ENCODE measurements at regions not wholly inside any gene's neighbourhood (a gene's known extent, or its start where the extent isn't known, plus 50 kb on each side); places are given as distances from the start of the nearest gene placed in this dataset.

DNA sequence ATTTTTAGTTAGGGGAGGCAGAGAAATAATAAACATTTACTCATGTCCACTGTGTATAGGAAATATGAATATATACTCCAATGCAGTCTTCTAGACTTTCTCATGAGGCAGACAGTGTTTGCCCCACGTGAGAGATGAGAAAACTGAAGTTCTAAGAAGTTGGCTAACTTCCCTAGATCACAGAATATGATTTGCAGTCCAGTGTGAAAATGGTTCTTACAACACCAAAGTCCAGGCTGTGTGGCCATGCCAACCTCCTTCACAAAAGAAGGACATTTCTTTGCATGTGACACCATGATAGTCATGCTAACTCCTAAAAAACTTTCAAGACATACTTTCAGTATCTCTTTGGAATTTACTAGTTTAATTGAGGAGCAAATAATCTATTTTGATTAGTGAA, 143.7 kb downstream of the IRS1 start:
- TF ChIP-seq, protein P1, sequence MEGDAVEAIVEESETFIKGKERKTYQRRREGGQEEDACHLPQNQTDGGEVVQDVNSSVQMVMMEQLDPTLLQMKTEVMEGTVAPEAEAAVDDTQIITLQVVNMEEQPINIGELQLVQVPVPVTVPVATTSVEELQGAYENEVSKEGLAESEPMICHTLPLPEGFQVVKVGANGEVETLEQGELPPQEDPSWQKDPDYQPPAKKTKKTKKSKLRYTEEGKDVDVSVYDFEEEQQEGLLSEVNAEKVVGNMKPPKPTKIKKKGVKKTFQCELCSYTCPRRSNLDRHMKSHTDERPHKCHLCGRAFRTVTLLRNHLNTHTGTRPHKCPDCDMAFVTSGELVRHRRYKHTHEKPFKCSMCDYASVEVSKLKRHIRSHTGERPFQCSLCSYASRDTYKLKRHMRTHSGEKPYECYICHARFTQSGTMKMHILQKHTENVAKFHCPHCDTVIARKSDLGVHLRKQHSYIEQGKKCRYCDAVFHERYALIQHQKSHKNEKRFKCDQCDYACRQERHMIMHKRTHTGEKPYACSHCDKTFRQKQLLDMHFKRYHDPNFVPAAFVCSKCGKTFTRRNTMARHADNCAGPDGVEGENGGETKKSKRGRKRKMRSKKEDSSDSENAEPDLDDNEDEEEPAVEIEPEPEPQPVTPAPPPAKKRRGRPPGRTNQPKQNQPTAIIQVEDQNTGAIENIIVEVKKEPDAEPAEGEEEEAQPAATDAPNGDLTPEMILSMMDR (conservative IDR thresholded peaks at IDR 0.05): no peak
- no peak overlapping the region for H3K27ac ChIP-seq

DNA sequence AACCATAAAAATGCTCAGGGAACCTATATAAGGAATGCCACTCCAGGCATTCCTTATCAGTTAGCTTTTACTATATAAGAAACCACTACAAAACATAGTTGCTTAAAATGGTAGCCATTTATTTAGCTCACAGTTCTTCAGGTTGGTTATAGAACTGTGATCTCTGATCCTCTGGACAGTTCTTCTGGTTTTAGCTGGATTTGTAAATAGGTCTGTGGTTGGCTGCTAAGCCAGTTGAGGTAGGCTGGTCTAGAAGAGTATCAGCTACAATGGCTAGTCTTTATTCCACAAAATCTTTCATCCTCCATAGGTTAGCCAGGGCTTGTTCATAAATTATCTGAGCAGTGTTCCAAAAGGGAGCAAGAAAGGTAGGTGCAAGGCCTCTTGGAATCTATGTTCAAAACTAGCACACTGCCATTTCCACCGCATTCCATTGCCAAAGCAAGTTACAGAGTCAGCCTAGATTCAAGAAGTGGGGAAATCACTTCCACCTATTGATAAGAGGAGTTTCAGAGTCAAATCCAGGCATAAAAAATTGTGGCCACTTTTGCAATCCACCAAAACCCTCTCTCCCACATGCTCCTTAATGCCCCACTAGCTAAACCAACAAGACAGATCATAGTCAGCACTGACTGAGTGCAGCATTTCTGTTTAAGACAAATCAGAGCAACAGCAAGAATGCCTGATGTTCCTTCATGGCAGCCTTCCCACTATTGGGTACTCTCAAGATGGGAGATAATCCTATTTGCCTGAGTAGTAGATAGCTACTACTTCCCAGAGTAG, 146.4 kb downstream of the IRS1 start:
- TF ChIP-seq, protein P1 (conservative IDR thresholded peaks at IDR 0.05): no peak
- no peak overlapping the region for H3K27ac ChIP-seq

DNA sequence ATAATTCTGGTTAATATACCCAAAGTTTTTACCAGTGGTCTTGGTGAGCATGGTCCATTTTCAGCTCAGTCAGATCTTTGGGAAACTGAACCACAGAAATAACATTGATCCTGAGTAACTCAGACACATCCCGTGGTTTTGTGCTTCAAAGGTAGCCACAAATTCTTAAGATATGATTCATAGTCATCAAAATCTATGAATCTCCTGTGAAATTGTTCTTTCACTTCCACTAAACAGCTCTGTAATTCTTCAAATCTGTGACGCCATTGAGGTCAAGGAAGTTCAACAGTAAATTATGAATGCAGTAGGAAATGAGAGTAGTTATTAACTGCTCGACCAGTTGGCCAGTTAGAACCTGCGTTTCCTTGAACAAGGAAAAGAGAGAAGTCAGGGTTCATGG, 147.3 kb downstream of the IRS1 start:
- TF ChIP-seq, protein P1 (conservative IDR thresholded peaks at IDR 0.05): no peak
- no peak overlapping the region for H3K27ac ChIP-seq

DNA sequence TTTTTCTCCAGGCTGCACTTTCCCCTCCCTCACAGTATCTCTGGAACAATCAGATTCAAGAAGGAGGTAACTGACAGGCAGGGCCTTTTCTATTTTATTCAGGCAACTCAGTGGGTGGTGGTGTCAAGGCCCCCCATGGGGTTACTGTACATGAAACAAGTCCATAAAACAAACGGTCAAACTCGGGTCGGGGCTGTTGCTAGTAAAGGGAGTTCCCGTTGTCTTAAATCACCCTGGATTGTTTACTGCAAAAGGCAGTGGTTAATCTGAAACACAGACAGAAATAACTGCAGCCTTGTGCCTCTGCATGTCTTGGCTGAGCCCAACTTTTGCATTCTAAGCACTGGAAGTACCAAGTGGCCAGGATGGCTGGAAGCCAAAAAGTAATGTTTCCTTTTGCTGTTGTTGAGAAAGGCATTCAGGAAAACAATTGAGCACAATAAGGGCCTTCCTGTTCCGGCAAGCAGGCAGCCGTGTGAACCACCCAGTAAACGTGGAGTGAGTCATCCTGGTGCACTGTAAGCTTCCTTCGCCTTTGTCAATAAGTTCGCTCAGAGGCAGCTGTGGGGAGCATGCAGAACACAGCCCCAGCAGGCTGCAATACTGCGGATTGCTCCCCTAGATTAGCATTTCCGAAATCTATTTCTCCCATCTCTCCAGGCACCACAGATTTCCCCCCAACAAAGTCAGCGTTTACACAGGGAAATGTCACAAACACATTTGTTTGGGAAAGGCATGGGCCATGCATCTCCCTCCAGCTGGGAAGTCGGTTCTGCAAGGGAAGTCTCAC, 149.6 kb downstream of the IRS1 start:
- TF ChIP-seq, protein P1 (conservative IDR thresholded peaks at IDR 0.05): no peak
- H3K27ac ChIP-seq: peak overlapping the region; percentile 79

DNA sequence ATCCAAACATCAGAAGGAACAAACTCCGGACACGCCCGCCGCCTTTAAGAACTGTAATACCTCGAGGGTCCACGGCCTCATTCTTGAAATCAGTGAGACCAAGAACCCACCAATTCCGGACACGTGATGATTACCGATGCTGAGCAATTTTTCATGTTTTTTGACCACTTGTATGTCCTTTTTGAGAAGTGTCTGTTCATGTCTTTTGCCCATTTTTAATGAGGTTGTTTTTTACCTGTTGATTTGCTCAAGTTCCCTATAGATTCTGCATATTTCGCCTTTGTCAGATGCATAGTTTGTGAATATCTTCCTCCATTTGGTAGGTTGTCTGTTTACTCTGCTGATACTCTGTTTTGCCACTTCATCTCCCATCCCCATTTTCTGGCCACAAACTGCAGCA, 150.4 kb downstream of the IRS1 start:
- TF ChIP-seq, protein P1 (conservative IDR thresholded peaks at IDR 0.05): no peak
- H3K27ac ChIP-seq: peak overlapping the region; percentile 79

DNA sequence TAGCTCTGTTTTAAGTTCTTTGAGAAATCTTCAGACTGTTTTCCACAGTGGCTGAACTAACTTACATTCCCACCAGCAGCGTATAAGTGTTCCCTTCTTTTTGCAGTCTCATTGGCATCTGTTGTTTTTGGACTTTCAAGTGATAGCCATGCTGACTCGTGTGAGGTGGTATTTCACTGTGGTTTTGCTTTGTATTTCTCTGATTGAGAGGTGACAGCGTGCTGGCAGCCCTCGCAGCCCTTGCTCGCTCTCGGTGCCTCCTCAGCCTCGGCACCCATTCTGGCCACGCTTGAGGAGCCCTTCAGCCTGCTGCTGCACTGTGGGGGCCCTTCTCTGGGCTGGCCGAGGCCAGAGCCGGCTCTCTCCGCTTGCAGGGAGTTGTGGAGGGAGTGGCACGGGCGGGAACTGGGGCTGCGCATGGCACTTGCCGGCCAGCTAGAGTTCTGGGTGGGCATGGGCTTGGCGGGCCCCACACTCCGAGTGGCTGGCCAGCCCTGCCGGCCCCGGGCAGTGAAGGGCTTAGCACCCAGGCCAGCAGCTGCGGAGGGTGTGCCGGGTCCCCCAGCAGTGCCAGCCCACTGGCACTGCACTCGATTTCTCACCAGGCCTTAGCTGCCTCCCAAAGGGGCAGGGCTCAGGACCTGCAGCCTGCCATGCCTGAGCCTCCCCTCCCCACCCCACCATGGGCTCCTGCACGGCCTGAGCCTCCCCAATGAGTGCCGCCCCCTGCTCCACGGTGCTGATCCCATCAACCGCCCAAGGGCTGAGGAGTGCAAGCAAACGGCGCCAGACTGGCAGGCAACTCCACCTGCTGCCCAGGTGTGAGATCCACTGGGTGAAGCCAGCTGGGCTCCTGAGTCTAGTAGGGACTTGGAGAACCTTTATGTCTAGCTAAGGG, 151.8 kb downstream of the IRS1 start:
- no peak overlapping the region for H3K27ac ChIP-seq
- TF ChIP-seq, protein P1 (conservative IDR thresholded peaks at IDR 0.05): no peak

All from VCaP (cell line).